GM23248 (cell line): ENCODE measurements at regions not wholly inside any gene's neighbourhood (a gene's known extent, or its start where the extent isn't known, plus 50 kb on each side); places are given as distances from the start of the nearest gene placed in this dataset.

Experiments used
- EZH2 ChIP-seq: fragments of 200-600 bp; sonication (generic); IDR thresholded peaks from 2 replicates; pipeline ENCODE4 v1.6.1; 2018; ENCODE audit warnings: antibody characterized with exemption, mild to moderate bottlenecking; ENCODE audit not compliant: insufficient read depth, poor library complexity, severe bottlenecking
- EZH2phosphoT487 ChIP-seq: fragments of 200-600 bp; sonication (generic); IDR thresholded peaks from 2 replicates; pipeline ENCODE4 v1.6.1; 2018; ENCODE audit warnings: antibody characterized with exemption, moderate library complexity, mild to moderate bottlenecking, low read depth; ENCODE audit not compliant: insufficient read depth

DNA sequence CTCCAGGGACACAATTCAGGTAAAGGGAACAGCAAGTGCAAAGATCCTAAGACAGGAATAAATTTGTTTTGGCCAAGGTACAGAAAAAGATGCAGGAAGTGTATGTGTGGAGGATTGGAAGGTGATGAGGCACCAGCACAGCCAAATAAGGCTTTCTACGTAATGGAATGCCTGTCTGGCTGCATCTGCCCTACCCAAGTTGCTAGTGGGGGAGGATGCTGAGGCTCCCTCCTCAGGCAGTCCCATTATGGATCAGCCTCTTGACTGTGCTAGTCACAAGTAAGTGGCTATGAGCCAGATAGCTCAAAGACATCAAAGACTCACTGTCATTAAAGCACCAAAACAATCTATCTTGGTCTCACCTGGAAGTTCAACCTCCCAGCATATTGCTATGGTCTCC, 300.9 kb upstream of the FAT4 start:
- TF ChIP-seq EZH2 (no peak), EZH2phosphoT487 (no peak)
